ENCODE measurements at regions not wholly inside any gene's neighbourhood (a gene's known extent, or its start where the extent isn't known, plus 50 kb on each side); places are given as distances from the start of the nearest gene placed in this dataset.

- DNase-seq: no peak
Observed at GRCh38 chr3:66592927-66593625, 92.3 kb upstream of the LRIG1 start.

- DNase-seq: no peak
Observed at GRCh38 chr3:66593978-66594377, 93.2 kb upstream of the LRIG1 start.

GRCh38 chr3:66597308-66597863 lies 96.6 kb upstream of the LRIG1 start:
- DNase-seq: no peak

- no peak for DNase-seq
Observed at GRCh38 chr3:66598168-66598567, 97.3 kb upstream of the LRIG1 start.

GRCh38 chr3:66602237-66602636 lies 101.4 kb upstream of the LRIG1 start:
- no peak for DNase-seq

- peak; percentile 22 for DNase-seq
Observed at GRCh38 chr3:66602691-66603090, 101.9 kb upstream of the LRIG1 start.

- DNase-seq: no peak
Observed at GRCh38 chr3:66603151-66603611, 102.4 kb upstream of the LRIG1 start.

- no peak for DNase-seq
Observed at GRCh38 chr3:66604481-66604880, 103.7 kb upstream of the LRIG1 start.

GRCh38 chr3:66606126-66606525 lies 105.3 kb upstream of the LRIG1 start:
- no peak for DNase-seq

GRCh38 chr3:66606868-66607267 lies 106.0 kb upstream of the LRIG1 start:
- DNase-seq: peak; percentile 83

GRCh38 chr3:66609660-66610561 lies 109.1 kb upstream of the LRIG1 start:
- DNase-seq: peak; percentile 82

GRCh38 chr3:66610562-66610909 lies 109.7 kb upstream of the LRIG1 start:
- no peak for DNase-seq

- peak; percentile 17 for DNase-seq
Observed at GRCh38 chr3:66615643-66616301, 115.0 kb upstream of the LRIG1 start.

- DNase-seq: no peak
Observed at GRCh38 chr3:66617351-66617750, 116.5 kb upstream of the LRIG1 start.

- no peak for DNase-seq
Observed at GRCh38 chr3:66618066-66618465, 117.2 kb upstream of the LRIG1 start.

- DNase-seq: no peak
Observed at GRCh38 chr3:66620296-66620695, 119.5 kb upstream of the LRIG1 start.

- DNase-seq: no peak
Observed at GRCh38 chr3:66622756-66623457, 122.1 kb upstream of the LRIG1 start.

- DNase-seq: no peak
Observed at GRCh38 chr3:66625505-66626216, 124.8 kb upstream of the LRIG1 start.

- no peak for DNase-seq
Observed at GRCh38 chr3:66629150-66629981, 128.5 kb upstream of the LRIG1 start.

GRCh38 chr3:66629982-66630368 lies 129.2 kb upstream of the LRIG1 start:
- no peak for DNase-seq

Data from NCI-H510A treated with DMSO at 0.1 percent for 48 hours (cell line).